22Rv1 (cell line): ENCODE measurements at regions not wholly inside any gene's neighbourhood (a gene's known extent, or its start where the extent isn't known, plus 50 kb on each side); places are given as distances from the start of the nearest gene placed in this dataset.

Source experiments
- H3K27ac ChIP-seq: fragments of 450-650 bp; 2 replicates; pipeline ENCODE4 v1.5.1; 2017
- CTCF ChIP-seq: fragments of 450-650 bp; IDR thresholded peaks from 2 replicates; pipeline ENCODE4 v1.5.1; 2017; ENCODE audit warnings: mild to moderate bottlenecking
- ZFX ChIP-seq: fragments of 450-650 bp; IDR thresholded peaks from 2 replicates; pipeline ENCODE4 v1.6.1; 2017; ENCODE audit warnings: antibody characterized with exemption, borderline replicate concordance

GRCh38 chr2:75337016-75337415 lies 137.7 kb upstream of the TACR1 start:
- H3K27ac ChIP-seq = no peak overlapping the region
- TF ChIP-seq CTCF (no peak), ZFX (no peak)

- TF ChIP-seq ZFX (no peak), CTCF (no peak)
- H3K27ac ChIP-seq = no peak overlapping the region
Measured at GRCh38 chr2:75336451-75336850, 137.1 kb upstream of the TACR1 start.

- TF ChIP-seq ZFX (no peak), CTCF (no peak)
Measured at GRCh38 chr2:75334076-75334475, 134.8 kb upstream of the TACR1 start.

GRCh38 chr2:75333646-75334045 lies 134.3 kb upstream of the TACR1 start:
- H3K27ac ChIP-seq = no peak overlapping the region
- TF ChIP-seq CTCF (no peak), ZFX (no peak)

More at GRCh38 chr2:75334076-75334475, 134.8 kb upstream of the TACR1 start:
- H3K27ac ChIP-seq = no peak overlapping the region

- TF ChIP-seq ZFX = no peak
Measured at GRCh38 chr2:75328156-75328555, 128.8 kb upstream of the TACR1 start.

GRCh38 chr2:75327334-75327733 lies 128.0 kb upstream of the TACR1 start:
- TF ChIP-seq CTCF = no peak
- no peak overlapping the region for H3K27ac ChIP-seq

More at GRCh38 chr2:75328156-75328555, 128.8 kb upstream of the TACR1 start:
- no peak overlapping the region for H3K27ac ChIP-seq

- TF ChIP-seq ZFX (no peak), CTCF (no peak)
- no peak overlapping the region for H3K27ac ChIP-seq
Measured at GRCh38 chr2:75326645-75327044, 127.3 kb upstream of the TACR1 start.

- TF ChIP-seq ZFX (no peak), CTCF (no peak)
Measured at GRCh38 chr2:75325594-75325993, 126.3 kb upstream of the TACR1 start.

More at GRCh38 chr2:75325594-75325993, 126.3 kb upstream of the TACR1 start:
- H3K27ac ChIP-seq = no peak overlapping the region
